ENCODE measurements at regions not wholly inside any gene's neighbourhood (a gene's known extent, or its start where the extent isn't known, plus 50 kb on each side); places are given as distances from the start of the nearest gene placed in this dataset.

GRCh38 chr12:18808221-18808620 lies 70.3 kb downstream of the CAPZA3 start:
- Histone ChIP-seq H3K79me2 (ENCODE audit: control insufficient read depth, insufficient read depth, low read length) (no peaks in the 10 kb centered on the region), H3K36me3 (ENCODE audit: control insufficient read depth, insufficient read depth, low read length) (no peaks in the 10 kb centered on the region), H4K20me1 (replicated peaks; ENCODE audit: control insufficient read depth, insufficient read depth, low read length) (no peaks in the 10 kb centered on the region), H3K27me3 (ENCODE audit: control insufficient read depth in 2 of 2, insufficient read depth in 2 of 2, low read length in 2 of 2) (no peaks in the 10 kb centered on the region), H3K4me2 (ENCODE audit: insufficient read depth, low read length) (no peak overlapping the region), H2AFZ (ENCODE audit: low read depth, low read length) (no peak overlapping the region), H3K4me3 (no peak overlapping the region), H3K4me1 (replicated peaks in 1 of 2; ENCODE audit: control insufficient read depth in 2 of 2, insufficient read depth in 2 of 2, low read length in 2 of 2) (no peaks in the 10 kb centered on the region; a peak in 1 of 5 replicates), H3K9ac (ENCODE audit: insufficient read depth in 1 of 2, low read depth in 2 of 2, low read length in 2 of 2) (no peak overlapping the region), H3K9me3 (replicated peaks; ENCODE audit: control insufficient read depth, insufficient read depth, low read depth, low read length) (no peaks in the 10 kb centered on the region), H3K9me1 (ENCODE audit: control insufficient read depth, insufficient read depth, low read length) (no peaks in the 10 kb centered on the region), H3K27ac (ENCODE audit: extremely low read depth, low read depth, low read length) (no peak overlapping the region)
- WGBS (ENCODE audit: insufficient coverage, low coverage, missing lambda C conversion rate): 53% methylated on average over 2 of the region's 2 CpGs
- intact Hi-C loops (cut with micrococcal nuclease) (no loop called here), in situ Hi-C loops (cut with MboI) (no loop called here)
- ChIA-PET POLR2A (no interaction called here), CTCF (ENCODE audit: low intra/inter-chr PET ratio) (no interaction called here)
- ATAC-seq (no peak), DNase-seq (ENCODE audit: extremely low read depth in 1 of 4, low spot score in 3 of 4) (no peak), FAIRE-seq (no peak)
- TF ChIP-seq HINFP (tag; conservative IDR thresholded peaks at IDR 0.05; ENCODE audit: low read depth) (no peak), IRF2 (CRISPR knock-in tag; IDR thresholded peaks at IDR 0.05) (no peak), PML (IDR thresholded peaks at IDR 0.05; ENCODE audit: low read length) (no peak), ZNF175 (CRISPR knock-in tag; IDR thresholded peaks at IDR 0.05; ENCODE audit: low read depth) (no peak), MED1 (CRISPR knock-in tag; IDR thresholded peaks at IDR 0.05; ENCODE audit: borderline replicate concordance) (no peak), SMARCC2 (IDR thresholded peaks at IDR 0.05; ENCODE audit: low read depth) (no peak), ZNF551 (CRISPR knock-in tag; IDR thresholded peaks at IDR 0.05) (no peak), BCL6 (CRISPR knock-in tag; IDR thresholded peaks at IDR 0.05) (no peak), FOXP4 (CRISPR knock-in tag; IDR thresholded peaks at IDR 0.05; ENCODE audit: borderline replicate concordance) (no peak), MCM2 (IDR thresholded peaks at IDR 0.05; ENCODE audit: low read depth) (no peak)
- BruUV-seq (replicated peaks): no TSS peak

Data from K562 (cell line).